Liver (tissue), 7 donors: ENCODE measurements at regions not wholly inside any gene's neighbourhood (a gene's known extent, or its start where the extent isn't known, plus 50 kb on each side); places are given as distances from the start of the nearest gene placed in this dataset.

Experiments
- DNase-seq: peaks from one replicate; pipeline ENCODE4 v3.0.0-alpha.2; 2017; ENCODE audit warnings: low spot score
- H3K27ac ChIP-seq, 2 donors: one replicate each; pipeline ENCODE4 v1.7.0; 2013; ENCODE audit warnings: inconsistent platforms in 2 of 2, low read length in 2 of 2, control low read depth in 1 of 2, low read depth in 1 of 2, mild to moderate bottlenecking in 1 of 2
- H3K27me3 ChIP-seq, 4 donors: one replicate each; pipeline versions ENCODE4 v1.6.1 to v1.7.0; 2013; ENCODE audit warnings: low read length in 3 of 4, inconsistent platforms in 1 of 4, mild to moderate bottlenecking in 1 of 4, moderate library complexity in 1 of 4; ENCODE audit not compliant: control insufficient read depth in 4 of 4, insufficient read depth in 4 of 4
- H3K36me3 ChIP-seq, 4 donors: one replicate each; pipeline versions ENCODE4 v1.6.1 to v1.7.0; 2013; ENCODE audit warnings: low read length in 3 of 4, mild to moderate bottlenecking in 3 of 4, low read depth in 1 of 4, moderate library complexity in 1 of 4; ENCODE audit not compliant: control insufficient read depth in 4 of 4, insufficient read depth in 3 of 4
- H3K4me1 ChIP-seq, 4 donors: one replicate each; pipeline versions ENCODE4 v1.6.1 to v1.7.0; 2013; ENCODE audit warnings: low read length in 3 of 4, mild to moderate bottlenecking in 3 of 4, moderate library complexity in 1 of 4; ENCODE audit not compliant: control insufficient read depth in 4 of 4, insufficient read depth in 4 of 4
- H3K4me3 ChIP-seq, 3 donors: one replicate each; pipeline versions ENCODE4 v1.6.1 to v1.7.0; 2013; ENCODE audit warnings: low read length in 3 of 3, control low read depth in 1 of 3, low read depth in 1 of 3, mild to moderate bottlenecking in 1 of 3
- H3K9ac ChIP-seq, 2 donors: one replicate each; pipeline ENCODE4 v1.7.0; 2013; ENCODE audit warnings: low read length in 2 of 2, mild to moderate bottlenecking in 2 of 2, moderate library complexity in 2 of 2, control low read depth in 1 of 2, low read depth in 1 of 2
- H3K9me3 ChIP-seq, 4 donors: one replicate each; pipeline versions ENCODE4 v1.6.1 to v1.7.0; 2013; ENCODE audit warnings: low read length in 3 of 4; ENCODE audit not compliant: control insufficient read depth in 4 of 4
- EGR1 ChIP-seq, 2 donors: IDR thresholded peaks; 2 replicates each; pipeline ENCODE4 v1.6.1; 2016 to 2018; ENCODE audit warnings: antibody characterized with exemption in 2 of 2, low read depth in 2 of 2
- FOXA1 ChIP-seq: IDR thresholded peaks from 2 replicates; pipeline ENCODE4 v1.6.1; 2016; ENCODE audit warnings: antibody characterized with exemption
- FOXA2 ChIP-seq: IDR thresholded peaks from 2 replicates; pipeline ENCODE4 v1.6.1; 2016; ENCODE audit warnings: antibody characterized with exemption
- GABPA ChIP-seq, 2 donors: IDR thresholded peaks in 1 of 2; conservative IDR thresholded peaks in 1 of 2; 2 replicates each; pipeline ENCODE4 v1.6.1; 2016; ENCODE audit warnings: antibody characterized with exemption in 2 of 2, mild to moderate bottlenecking in 1 of 2, moderate library complexity in 1 of 2
- HNF4A ChIP-seq, 2 donors: conservative IDR thresholded peaks; 2 replicates each; pipeline ENCODE4 v1.6.1; 2016; ENCODE audit warnings: antibody characterized with exemption in 2 of 2, mild to moderate bottlenecking in 2 of 2
- HNF4G ChIP-seq: IDR thresholded peaks from 2 replicates; pipeline ENCODE4 v1.6.1; 2016; ENCODE audit warnings: antibody characterized with exemption
- JUND ChIP-seq, 2 donors: IDR thresholded peaks; 2 replicates each; pipeline ENCODE4 v1.6.1; 2016; ENCODE audit warnings: antibody characterized with exemption in 2 of 2
- NR2F2 ChIP-seq: IDR thresholded peaks from 2 replicates; pipeline ENCODE4 v1.6.1; 2016; ENCODE audit warnings: antibody characterized with exemption
- RAD21 ChIP-seq, 2 donors: IDR thresholded peaks; 2 replicates each; pipeline ENCODE4 v1.6.1; 2016; ENCODE audit warnings: antibody characterized with exemption in 2 of 2, mild to moderate bottlenecking in 2 of 2
- WGBS: extraction: QIAGEN DNeasy Blood & Tissue Kit; methylation state at CpG from one replicate; pipeline ENCODE4 v1.1.7; 2013; 5-methylcytosine and 5-hydroxymethylcytosine counted together
- TF ChIP-seq, protein P1 (sequence below): IDR thresholded peaks from 2 replicates; pipeline ENCODE4 v1.6.1; 2016; ENCODE audit warnings: antibody characterized with exemption
- TF ChIP-seq, protein P2 (sequence below): IDR thresholded peaks from 2 replicates; pipeline ENCODE4 v1.6.1; 2016; ENCODE audit warnings: antibody characterized with exemption, mild to moderate bottlenecking
- TF ChIP-seq, protein P3 (sequence below): IDR thresholded peaks from 2 replicates; pipeline ENCODE4 v1.6.1; 2016; ENCODE audit warnings: antibody characterized with exemption
- TF ChIP-seq, protein P4 (sequence below): IDR thresholded peaks from 2 replicates; pipeline ENCODE4 v1.6.1; 2016; ENCODE audit warnings: antibody characterized with exemption
- donor health status: healthy.
- donor health status: healthy.
- donor health status: healthy.
- donor health status: healthy.

DNA sequence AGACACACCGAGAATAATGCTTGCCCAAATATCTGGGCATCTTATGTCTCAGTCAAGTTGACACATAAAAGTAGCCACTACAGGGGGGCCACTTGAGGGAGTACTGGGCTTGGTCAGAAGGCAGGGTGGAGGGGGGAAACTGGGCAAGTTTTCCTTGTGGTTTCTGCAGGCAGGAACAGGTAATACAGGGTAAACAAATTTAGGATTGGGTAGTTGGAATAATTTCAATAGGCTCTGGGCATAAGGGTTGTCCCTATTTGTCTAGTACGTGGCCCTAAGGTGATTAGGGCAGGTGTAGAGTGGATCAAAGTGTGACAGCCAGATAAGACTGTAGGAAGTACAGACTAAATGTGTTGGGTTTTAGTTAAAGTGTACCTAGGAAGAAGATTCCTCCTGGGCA lies 353.1 kb downstream of the TLE4 start:
- WGBS = 51% methylated on average over 2 of the region's 2 CpGs
- no peaks in the 10 kb centered on the region for H3K36me3 ChIP-seq
- H3K9me3 ChIP-seq = no peaks in the 10 kb centered on the region
- no peak for DNase-seq
- H3K27ac ChIP-seq = no peak overlapping the region
- peaks cover 0 to 3% (median 0%) of the 10 kb centered on the region in 4 donors for H3K27me3 ChIP-seq
- H3K9ac ChIP-seq = no peak overlapping the region
- TF ChIP-seq, protein P1, sequence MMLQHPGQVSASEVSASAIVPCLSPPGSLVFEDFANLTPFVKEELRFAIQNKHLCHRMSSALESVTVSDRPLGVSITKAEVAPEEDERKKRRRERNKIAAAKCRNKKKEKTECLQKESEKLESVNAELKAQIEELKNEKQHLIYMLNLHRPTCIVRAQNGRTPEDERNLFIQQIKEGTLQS = no peak
- TF ChIP-seq RAD21 (IDR thresholded peaks at IDR 0.05) = no peak
- no peak for TF ChIP-seq NR2F2
- no peak for TF ChIP-seq GABPA (IDR thresholded peaks at IDR 0.05 in 1 of 2, conservative IDR thresholded peaks at IDR 0.05 in 1 of 2)
- TF ChIP-seq, protein P2, sequence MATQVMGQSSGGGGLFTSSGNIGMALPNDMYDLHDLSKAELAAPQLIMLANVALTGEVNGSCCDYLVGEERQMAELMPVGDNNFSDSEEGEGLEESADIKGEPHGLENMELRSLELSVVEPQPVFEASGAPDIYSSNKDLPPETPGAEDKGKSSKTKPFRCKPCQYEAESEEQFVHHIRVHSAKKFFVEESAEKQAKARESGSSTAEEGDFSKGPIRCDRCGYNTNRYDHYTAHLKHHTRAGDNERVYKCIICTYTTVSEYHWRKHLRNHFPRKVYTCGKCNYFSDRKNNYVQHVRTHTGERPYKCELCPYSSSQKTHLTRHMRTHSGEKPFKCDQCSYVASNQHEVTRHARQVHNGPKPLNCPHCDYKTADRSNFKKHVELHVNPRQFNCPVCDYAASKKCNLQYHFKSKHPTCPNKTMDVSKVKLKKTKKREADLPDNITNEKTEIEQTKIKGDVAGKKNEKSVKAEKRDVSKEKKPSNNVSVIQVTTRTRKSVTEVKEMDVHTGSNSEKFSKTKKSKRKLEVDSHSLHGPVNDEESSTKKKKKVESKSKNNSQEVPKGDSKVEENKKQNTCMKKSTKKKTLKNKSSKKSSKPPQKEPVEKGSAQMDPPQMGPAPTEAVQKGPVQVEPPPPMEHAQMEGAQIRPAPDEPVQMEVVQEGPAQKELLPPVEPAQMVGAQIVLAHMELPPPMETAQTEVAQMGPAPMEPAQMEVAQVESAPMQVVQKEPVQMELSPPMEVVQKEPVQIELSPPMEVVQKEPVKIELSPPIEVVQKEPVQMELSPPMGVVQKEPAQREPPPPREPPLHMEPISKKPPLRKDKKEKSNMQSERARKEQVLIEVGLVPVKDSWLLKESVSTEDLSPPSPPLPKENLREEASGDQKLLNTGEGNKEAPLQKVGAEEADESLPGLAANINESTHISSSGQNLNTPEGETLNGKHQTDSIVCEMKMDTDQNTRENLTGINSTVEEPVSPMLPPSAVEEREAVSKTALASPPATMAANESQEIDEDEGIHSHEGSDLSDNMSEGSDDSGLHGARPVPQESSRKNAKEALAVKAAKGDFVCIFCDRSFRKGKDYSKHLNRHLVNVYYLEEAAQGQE = no peak
- no peak for TF ChIP-seq FOXA1
- no peaks in the 10 kb centered on the region for H3K4me1 ChIP-seq
- no peak overlapping the region for H3K4me3 ChIP-seq

DNA sequence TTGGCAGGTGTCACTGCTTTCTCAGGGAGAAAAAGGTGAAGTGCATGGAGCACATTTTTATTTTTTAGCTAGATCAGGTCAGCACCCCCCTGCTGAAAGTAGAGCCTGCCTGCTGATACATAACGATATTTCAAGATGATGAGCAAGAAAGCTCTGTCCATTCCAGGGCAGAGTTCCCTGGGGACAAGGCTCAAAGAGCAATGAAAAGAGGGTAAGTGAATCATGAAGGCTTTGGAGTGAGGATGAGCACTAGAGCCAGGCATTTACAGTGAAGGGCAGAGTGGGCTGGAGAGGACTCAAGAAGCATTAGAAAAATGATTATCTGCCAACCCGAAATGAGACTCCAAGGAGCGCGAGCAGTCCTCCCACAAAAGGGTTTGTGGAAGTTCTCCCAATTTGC lies 345.7 kb downstream of the TLE4 start:
- Histone ChIP-seq H3K9me3 (no peaks in the 10 kb centered on the region), H3K27me3 (no peaks in the 10 kb centered on the region), H3K36me3 (no peaks in the 10 kb centered on the region), H3K4me3 (no peak overlapping the region), H3K9ac (no peak overlapping the region), H3K4me1 (no peaks in the 10 kb centered on the region), H3K27ac (no peak overlapping the region)
- TF ChIP-seq JUND (IDR thresholded peaks at IDR 0.05) (no peak), GABPA (IDR thresholded peaks at IDR 0.05 in 1 of 2, conservative IDR thresholded peaks at IDR 0.05 in 1 of 2) (no peak), NR2F2 (no peak), RAD21 (IDR thresholded peaks at IDR 0.05) (no peak), HNF4A (conservative IDR thresholded peaks at IDR 0.05) (no peak), HNF4G (no peak)
- TF ChIP-seq, protein P3, sequence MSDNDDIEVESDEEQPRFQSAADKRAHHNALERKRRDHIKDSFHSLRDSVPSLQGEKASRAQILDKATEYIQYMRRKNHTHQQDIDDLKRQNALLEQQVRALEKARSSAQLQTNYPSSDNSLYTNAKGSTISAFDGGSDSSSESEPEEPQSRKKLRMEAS = no peak
- TF ChIP-seq, protein P4, sequence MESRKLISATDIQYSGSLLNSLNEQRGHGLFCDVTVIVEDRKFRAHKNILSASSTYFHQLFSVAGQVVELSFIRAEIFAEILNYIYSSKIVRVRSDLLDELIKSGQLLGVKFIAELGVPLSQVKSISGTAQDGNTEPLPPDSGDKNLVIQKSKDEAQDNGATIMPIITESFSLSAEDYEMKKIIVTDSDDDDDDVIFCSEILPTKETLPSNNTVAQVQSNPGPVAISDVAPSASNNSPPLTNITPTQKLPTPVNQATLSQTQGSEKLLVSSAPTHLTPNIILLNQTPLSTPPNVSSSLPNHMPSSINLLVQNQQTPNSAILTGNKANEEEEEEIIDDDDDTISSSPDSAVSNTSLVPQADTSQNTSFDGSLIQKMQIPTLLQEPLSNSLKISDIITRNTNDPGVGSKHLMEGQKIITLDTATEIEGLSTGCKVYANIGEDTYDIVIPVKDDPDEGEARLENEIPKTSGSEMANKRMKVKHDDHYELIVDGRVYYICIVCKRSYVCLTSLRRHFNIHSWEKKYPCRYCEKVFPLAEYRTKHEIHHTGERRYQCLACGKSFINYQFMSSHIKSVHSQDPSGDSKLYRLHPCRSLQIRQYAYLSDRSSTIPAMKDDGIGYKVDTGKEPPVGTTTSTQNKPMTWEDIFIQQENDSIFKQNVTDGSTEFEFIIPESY = no peak
- DNase-seq = no peak
- WGBS = 85% methylated on average over 4 of the region's 4 CpGs

DNA sequence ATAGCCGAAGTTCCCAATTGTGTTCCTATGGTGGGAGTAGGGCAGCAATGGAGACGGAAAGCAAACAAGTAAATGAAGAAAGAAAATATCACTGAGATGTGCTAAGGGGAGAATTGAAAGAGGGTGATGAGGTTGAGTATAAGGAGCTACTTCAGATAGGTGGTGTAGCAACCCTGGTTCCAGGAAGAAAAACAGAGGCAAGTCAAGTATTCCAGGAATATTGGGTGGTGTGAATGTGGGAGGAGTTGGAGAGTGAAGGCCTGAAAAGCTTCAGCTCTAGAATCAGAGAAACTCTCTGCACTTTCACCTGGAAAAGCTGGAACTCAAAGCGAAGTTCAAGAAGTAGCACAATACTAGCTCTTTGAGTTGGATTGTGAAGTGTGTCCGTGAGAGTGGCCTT lies 342.1 kb downstream of the TLE4 start:
- no peaks in the 10 kb centered on the region for H3K9me3 ChIP-seq
- WGBS = 81% methylated on average over 4 of the region's 4 CpGs
- TF ChIP-seq JUND (IDR thresholded peaks at IDR 0.05) (no peak), NR2F2 (no peak), HNF4G (no peak), EGR1 (IDR thresholded peaks at IDR 0.05; ENCODE audit: low read depth in 2 of 2) (no peak), FOXA1 (no peak), FOXA2 (no peak)
- TF ChIP-seq, protein P3 = no peak
- TF ChIP-seq, protein P1 = no peak
- TF ChIP-seq, protein P2 = no peak
- no peaks in the 10 kb centered on the region for H3K36me3 ChIP-seq
- no peak overlapping the region for H3K9ac ChIP-seq
- H3K4me3 ChIP-seq = no peak overlapping the region
- H3K4me1 ChIP-seq = no peaks in the 10 kb centered on the region
- H3K27me3 ChIP-seq = no peaks in the 10 kb centered on the region
- no peak for DNase-seq
- H3K27ac ChIP-seq = no peak overlapping the region
